CD14-positive monocyte (primary cell): ENCODE measurements at regions not wholly inside any gene's neighbourhood (a gene's known extent, or its start where the extent isn't known, plus 50 kb on each side); places are given as distances from the start of the nearest gene placed in this dataset.

ENCODE experiments used
- DNase-seq, 3 donors: peaks; one replicate each; pipeline ENCODE4 v3.0.0-alpha.2; 2011 to 2022
- H2AFZ ChIP-seq: 2 replicates; pipeline ENCODE4 v1.6.0; 2012; ENCODE audit warnings: mild to moderate bottlenecking, low read depth, low read length, inconsistent platforms; ENCODE audit not compliant: insufficient read depth, poor library complexity, severe bottlenecking
- H3K27ac ChIP-seq, 2 donors: 1 replicate in 1 of 2; 2 replicates in 1 of 2; pipeline ENCODE4 v1.5.1; 2012 to 2013; ENCODE audit warnings: low read length in 2 of 2, control low read depth in 1 of 2, inconsistent platforms in 1 of 2, low read depth in 1 of 2, mild to moderate bottlenecking in 1 of 2
- H3K27me3 ChIP-seq, 2 donors: one replicate each; pipeline versions ENCODE4 v1.6.0 to v1.6.1; 2011 to 2013; ENCODE audit warnings: low read length in 2 of 2; ENCODE audit not compliant: control insufficient read depth in 2 of 2, insufficient read depth in 2 of 2
- H3K36me3 ChIP-seq, 2 donors: replicated peaks in 1 of 2; 1 replicate in 1 of 2; 2 replicates in 1 of 2; pipeline versions ENCODE4 v1.5.1 to v1.6.1; 2012 to 2013; ENCODE audit warnings: low read length in 2 of 2, control low read depth in 1 of 2, inconsistent platforms in 1 of 2, mild to moderate bottlenecking in 1 of 2; ENCODE audit not compliant: insufficient read depth in 2 of 2, control insufficient read depth in 1 of 2
- H3K4me1 ChIP-seq, 2 donors: 1 replicate in 1 of 2; 2 replicates in 1 of 2; pipeline versions ENCODE4 v1.5.1 to v1.6.1; 2012 to 2013; ENCODE audit warnings: low read length in 2 of 2, control low read depth in 1 of 2, inconsistent platforms in 1 of 2, mild to moderate bottlenecking in 1 of 2, moderate library complexity in 1 of 2; ENCODE audit not compliant: insufficient read depth in 2 of 2, control insufficient read depth in 1 of 2
- H3K4me2 ChIP-seq: replicated peaks from 2 replicates; pipeline ENCODE3; 2012; ENCODE audit warnings: low read length, moderate library complexity, mild to moderate bottlenecking; ENCODE audit not compliant: poor library complexity, severe bottlenecking; ENCODE audit errors: extremely low read depth
- H3K4me3 ChIP-seq, 3 experiments: fragments of 200-600 bp in 1 of 3; sonication (generic) in 1 of 3; replicated peaks in 1 of 3; 1 replicate in 2 of 3; 2 replicates in 1 of 3; pipeline ENCODE4 v1.5.1; 2011 to 2013; ENCODE audit warnings: low read length in 3 of 3, mild to moderate bottlenecking in 3 of 3, control low read depth in 2 of 3, low read depth in 2 of 3, inconsistent platforms in 1 of 3, moderate library complexity in 1 of 3
- H3K79me2 ChIP-seq: 2 replicates; pipeline ENCODE4 v1.6.0; 2012; ENCODE audit warnings: mild to moderate bottlenecking, control low read depth, inconsistent platforms, low read length, moderate library complexity; ENCODE audit not compliant: insufficient read depth
- H3K9ac ChIP-seq: 2 replicates; pipeline ENCODE4 v1.6.0; 2017; ENCODE audit warnings: low read length, mild to moderate bottlenecking; ENCODE audit not compliant: insufficient read depth, poor library complexity, severe bottlenecking
- H3K9me3 ChIP-seq, 2 donors: replicated peaks in 1 of 2; 1 replicate in 1 of 2; 2 replicates in 1 of 2; pipeline versions ENCODE4 v1.5.1 to v1.6.1; 2012 to 2013; ENCODE audit warnings: low read length in 2 of 2, control low read depth in 1 of 2; ENCODE audit not compliant: control insufficient read depth in 1 of 2, insufficient read depth in 1 of 2
- H4K20me1 ChIP-seq: 2 replicates; pipeline ENCODE4 v1.6.0; 2012; ENCODE audit warnings: mild to moderate bottlenecking, low read length, control low read depth, moderate library complexity; ENCODE audit not compliant: insufficient read depth
- H3K27ac Mint-ChIP-seq, 7 donors: one replicate each; pipeline ENCODE4 v1.8.0; 2020; ENCODE audit warnings: mild to moderate bottlenecking in 7 of 7, mixed read lengths in 7 of 7, moderate library complexity in 6 of 7, inconsistent platforms in 2 of 7
- H3K27me3 Mint-ChIP-seq, 3 donors: one replicate each; pipeline ENCODE4 v1.8.0; 2021 to 2022; ENCODE audit warnings: low read depth in 3 of 3, mild to moderate bottlenecking in 3 of 3, mixed read lengths in 3 of 3, moderate library complexity in 3 of 3, inconsistent platforms in 1 of 3
- H3K36me3 Mint-ChIP-seq, 2 donors: one replicate each; pipeline ENCODE4 v1.8.0; 2020; ENCODE audit warnings: mixed read lengths in 2 of 2, inconsistent platforms in 1 of 2, mild to moderate bottlenecking in 1 of 2
- H3K4me1 Mint-ChIP-seq: one replicate; pipeline ENCODE4 v1.8.0; 2020; ENCODE audit warnings: mild to moderate bottlenecking, mixed read lengths
- H3K4me3 Mint-ChIP-seq, 2 donors: one replicate each; pipeline ENCODE4 v1.8.0; 2020; ENCODE audit warnings: mild to moderate bottlenecking in 2 of 2, mixed read lengths in 2 of 2, moderate library complexity in 1 of 2
- H3K9me3 Mint-ChIP-seq, 7 donors: one replicate each; pipeline ENCODE4 v1.8.0; 2020 to 2022; ENCODE audit warnings: mixed read lengths in 7 of 7, mild to moderate bottlenecking in 6 of 7, moderate library complexity in 6 of 7, inconsistent platforms in 2 of 7
- CTCF ChIP-seq: fragments of 200-600 bp; IDR thresholded peaks from one replicate; pipeline ENCODE4 v1.8.0; 2022; ENCODE audit warnings: antibody characterized with exemption, mild to moderate bottlenecking
- WGBS: methylation state at CpG from one replicate; pipeline ENCODE4 v1.1.5; 2013; ENCODE audit warnings: missing lambda C conversion rate; ENCODE audit not compliant: insufficient coverage; 5-methylcytosine and 5-hydroxymethylcytosine counted together
- intact Hi-C, 2 donors: fragments of 100-400 bp; cut with micrococcal nuclease; formaldehyde crosslinking; loops; one replicate each; pipeline versions ENCODE4 v1.15.0 to v1.15.1; 2023

GRCh38 chr7:121745856-121746255 is 127.1 kb upstream of the PTPRZ1 start:
- no peaks in the 10 kb centered on the region for H3K36me3 ChIP-seq
- Mint-ChIP-seq H3K4me3 (no peak overlapping the region), H3K27me3 (no peaks in the 10 kb centered on the region), H3K4me1 (no peaks in the 10 kb centered on the region), H3K36me3 (no peaks in the 10 kb centered on the region), H3K9me3 (peaks cover 0 to 2% (median 0%) of the 10 kb centered on the region in 7 donors), H3K27ac (no peak overlapping the region)
- no peak overlapping the region for H3K4me2 ChIP-seq
- no peaks in the 10 kb centered on the region for H3K27me3 ChIP-seq
- H4K20me1 ChIP-seq = no peaks in the 10 kb centered on the region
- H3K4me3 ChIP-seq = no peak overlapping the region
- H3K27ac ChIP-seq = no peak overlapping the region
- no CpG with 5 or more reads among the region's 1 CpG for WGBS
- intact Hi-C loops = no loop called here
- H3K9me3 ChIP-seq = no peaks in the 10 kb centered on the region
- no peaks in the 10 kb centered on the region for H3K4me1 ChIP-seq
- H2AFZ ChIP-seq = no peak overlapping the region
- no peak for TF ChIP-seq CTCF
- DNase-seq = no peak
- no peaks in the 10 kb centered on the region for H3K79me2 ChIP-seq
- H3K9ac ChIP-seq = no peak overlapping the region

- no peak for DNase-seq
- Mint-ChIP-seq H3K4me3 (no peak overlapping the region), H3K9me3 (peaks cover 0 to 2% (median 0%) of the 10 kb centered on the region in 7 donors), H3K27me3 (no peaks in the 10 kb centered on the region), H3K27ac (no peak overlapping the region), H3K4me1 (no peaks in the 10 kb centered on the region), H3K36me3 (no peaks in the 10 kb centered on the region)
- Histone ChIP-seq H3K27ac (no peak overlapping the region), H4K20me1 (no peaks in the 10 kb centered on the region), H3K79me2 (no peaks in the 10 kb centered on the region), H3K36me3 (no peaks in the 10 kb centered on the region), H3K27me3 (no peaks in the 10 kb centered on the region), H3K9ac (no peak overlapping the region), H3K4me2 (no peak overlapping the region), H3K9me3 (no peaks in the 10 kb centered on the region), H2AFZ (no peak overlapping the region), H3K4me1 (no peaks in the 10 kb centered on the region), H3K4me3 (no peak overlapping the region)
- no peak for TF ChIP-seq CTCF
- intact Hi-C loops = no loop called here
- no CpG with 5 or more reads among the region's 2 CpGs for WGBS
These were observed 128.1 kb upstream of the PTPRZ1 start for GRCh38 chr7:121744877-121745276.
